GM12878 (cell line): ENCODE measurements at regions not wholly inside any gene's neighbourhood (a gene's known extent, or its start where the extent isn't known, plus 50 kb on each side); places are given as distances from the start of the nearest gene placed in this dataset.

Experiments
- ATAC-seq: fragments of 200-7000 bp; cut with Tn5 transposase; 3 replicates; pipeline ENCODE4 v1.9.1; 2020; ENCODE audit warnings: mild to moderate bottlenecking, moderate library complexity
- BruUV-seq: library from RNA; stranded (reverse); fragments of 400-500 nt; replicated peaks from 2 replicates; lab custom pipeline; 2021; lab: Mats Ljungman, UMichigan
- CTCF ChIA-PET: fragments of 300-600 bp; sonication (Branson Sonifier 250); formaldehyde crosslinking; extraction: SDS; loops from one replicate; lab custom pipeline; 2021; ENCODE audit warnings: inconsistent platforms; lab: Yijun Ruan, JAX
- POLR2A ChIA-PET: fragments of 350-600 bp; formaldehyde crosslinking; extraction: SDS; loops from one replicate; lab custom pipeline; 2021; ENCODE audit warnings: inconsistent platforms; lab: Charles Lee
- RAD21 ChIA-PET: fragments of 300-600 bp; sonication (Branson Sonifier 250); formaldehyde crosslinking; loops from one replicate; lab custom pipeline; 2023; ENCODE audit warnings: antibody characterized with exemption; ENCODE audit not compliant: unreplicated experiment; lab: Charles Lee
- SMC1A ChIA-PET: fragments of 300-600 bp; sonication (Branson Sonifier 250); formaldehyde crosslinking; loops from one replicate; lab custom pipeline; 2023; ENCODE audit not compliant: unreplicated experiment, uncharacterized antibody; lab: Charles Lee
- DNase-seq: peaks from one replicate; pipeline ENCODE4 v3.0.0-alpha.2; 2011; ENCODE audit warnings: low read depth, low spot score
- FAIRE-seq: peaks from 3 replicates; lab custom pipeline; 2011; peaks lifted over from hg19 to GRCh38; lab: Jason Lieb, UNC
- H2AFZ ChIP-seq: 2 replicates; pipeline ENCODE4 v1.6.0; 2011; ENCODE audit warnings: low read depth, low read length, control low read depth; ENCODE audit not compliant: control insufficient read depth
- H3K27ac ChIP-seq: 2 replicates; pipeline ENCODE4 v1.5.1; 2011; ENCODE audit warnings: control low read depth; ENCODE audit not compliant: control insufficient read depth, insufficient read depth
- H3K27me3 ChIP-seq, 2 experiments: replicated peaks in 1 of 2; 2 replicates each; pipeline versions ENCODE4 v1.6.0 to v1.6.1; 2011; ENCODE audit warnings: low read length in 1 of 2; ENCODE audit not compliant: control insufficient read depth in 2 of 2, insufficient read depth in 2 of 2
- H3K36me3 ChIP-seq, 2 experiments: 2 replicates each; pipeline ENCODE4 v1.5.1; 2011; ENCODE audit warnings: low read length in 1 of 2; ENCODE audit not compliant: control insufficient read depth in 2 of 2, insufficient read depth in 2 of 2
- H3K4me1 ChIP-seq: 2 replicates; pipeline ENCODE4 v1.6.1; 2011; ENCODE audit warnings: mild to moderate bottlenecking, low read length, moderate library complexity, mixed read lengths; ENCODE audit not compliant: control insufficient read depth, insufficient read depth
- H3K4me2 ChIP-seq: 2 replicates; pipeline ENCODE4 v1.6.0; 2011; ENCODE audit warnings: control low read depth; ENCODE audit not compliant: control insufficient read depth, insufficient read depth
- H3K4me3 ChIP-seq: fragments of 200-600 bp; sonication (generic); 2 replicates; pipeline ENCODE4 v1.5.1; 2016
- H3K79me2 ChIP-seq: 2 replicates; pipeline ENCODE4 v1.6.0; 2011; ENCODE audit warnings: low read length; ENCODE audit not compliant: control insufficient read depth, insufficient read depth
- H3K9ac ChIP-seq: 2 replicates; pipeline ENCODE4 v1.8.0; 2011; ENCODE audit warnings: low read length, control low read depth, mixed read lengths; ENCODE audit not compliant: control insufficient read depth, insufficient read depth
- H3K9me3 ChIP-seq: replicated peaks from 3 replicates; pipeline ENCODE4 v1.5.1; 2011; ENCODE audit warnings: mild to moderate bottlenecking, low read length; ENCODE audit not compliant: control insufficient read depth, insufficient read depth
- H4K20me1 ChIP-seq: 2 replicates; pipeline ENCODE4 v1.6.0; 2011; ENCODE audit not compliant: control insufficient read depth, insufficient read depth
- CREM ChIP-seq: IDR thresholded peaks from 2 replicates; pipeline ENCODE4 v1.6.1; 2014; ENCODE audit warnings: antibody characterized with exemption, low read depth
- EED ChIP-seq: sonication (generic); IDR thresholded peaks from 2 replicates; pipeline ENCODE4 v1.6.1; 2016; ENCODE audit warnings: antibody characterized with exemption, low read depth
- ELK1 ChIP-seq: IDR thresholded peaks from 2 replicates; pipeline ENCODE4 v1.6.1; 2012; ENCODE audit warnings: low read depth, low read length, improper control_type of control experiment
- ESRRA ChIP-seq: IDR thresholded peaks from 2 replicates; pipeline ENCODE4 v1.6.1; 2012; ENCODE audit warnings: mild to moderate bottlenecking, low read length, improper control_type of control experiment
- EZH2 ChIP-seq: IDR thresholded peaks from 2 replicates; pipeline ENCODE4 v1.6.1; 2012; ENCODE audit warnings: low read depth, mild to moderate bottlenecking, control low read depth, inconsistent platforms, low read length, borderline replicate concordance; ENCODE audit not compliant: control insufficient read depth
- IRF4 ChIP-seq: IDR thresholded peaks from 2 replicates; pipeline ENCODE4 v1.6.1; 2011; ENCODE audit warnings: low read depth, low read length
- MEF2B ChIP-seq: fragments of 450-650 bp; IDR thresholded peaks from 2 replicates; pipeline ENCODE4 v1.6.1; 2018; ENCODE audit warnings: mild to moderate bottlenecking, moderate library complexity; ENCODE audit not compliant: partially characterized antibody, poor library complexity, severe bottlenecking
- NKRF ChIP-seq: fragments of 450-650 bp; conservative IDR thresholded peaks from 2 replicates; pipeline ENCODE4 v1.6.1; 2017; ENCODE audit warnings: mild to moderate bottlenecking, moderate library complexity
- NR2C1 ChIP-seq: fragments of 450-650 bp; IDR thresholded peaks from 2 replicates; pipeline ENCODE4 v1.6.1; 2017; ENCODE audit warnings: antibody characterized with exemption, mild to moderate bottlenecking, moderate library complexity
- RAD51 ChIP-seq: fragments of 450-650 bp; IDR thresholded peaks from 2 replicates; pipeline ENCODE4 v1.6.1; 2016; ENCODE audit warnings: moderate library complexity, mild to moderate bottlenecking, inconsistent platforms
- SIN3A ChIP-seq: IDR thresholded peaks from 2 replicates; pipeline ENCODE4 v1.6.1; 2012; ENCODE audit warnings: low read depth, low read length, improper control_type of control experiment
- STAT3 ChIP-seq: IDR thresholded peaks from 2 replicates; pipeline ENCODE4 v1.6.1; 2011; ENCODE audit warnings: low read depth, low read length, improper control_type of control experiment
- TAF1 ChIP-seq: IDR thresholded peaks from 2 replicates; pipeline ENCODE4 v1.6.1; 2011; ENCODE audit warnings: mild to moderate bottlenecking, low read depth, low read length, borderline replicate concordance
- USF2 ChIP-seq: IDR thresholded peaks from 2 replicates; pipeline ENCODE4 v1.6.1; 2011; ENCODE audit warnings: low read depth, low read length, improper control_type of control experiment, borderline replicate concordance
- ZBTB33 ChIP-seq: fragments of 450-650 bp; IDR thresholded peaks from 2 replicates; pipeline ENCODE4 v1.6.1; 2017; ENCODE audit warnings: mild to moderate bottlenecking
- ZBTB4 ChIP-seq: fragments of 450-650 bp; formaldehyde crosslinking; IDR thresholded peaks from 2 replicates; pipeline ENCODE4 v1.4.0; 2022; ENCODE audit warnings: mild to moderate bottlenecking, moderate library complexity
- ZZZ3 ChIP-seq: IDR thresholded peaks from 2 replicates; pipeline ENCODE4 v1.6.1; 2011; ENCODE audit warnings: low read depth; ENCODE audit not compliant: control insufficient read depth, insufficient read length
- WGBS: methylation state at CpG from one replicate; pipeline ENCODE4 v1.1.6; 2016; ENCODE audit warnings: low lambda C conversion rate; ENCODE audit not compliant: insufficient replicate concordance, insufficient coverage; ENCODE audit errors: missing lambda C conversion rate; 5-methylcytosine and 5-hydroxymethylcytosine counted together
- in situ Hi-C: fragments of 300-500 bp; cut with MboI; formaldehyde crosslinking; loops from 9 replicates; pipeline ENCODE4 v1.14.3; 2018; ENCODE audit warnings: mixed read lengths
- intact Hi-C: fragments of 100-400 bp; cut with micrococcal nuclease; formaldehyde crosslinking; loops from one replicate; pipeline ENCODE4 v1.14.2; 2022; ENCODE audit not compliant: unreplicated experiment

GRCh38 chr16:6510261-6510660 is 822.4 kb upstream of the RBFOX1 start:
- Histone ChIP-seq H3K27ac (no peak overlapping the region), H2AFZ (no peak overlapping the region), H3K9ac (no peak overlapping the region), H3K4me1 (no peaks in the 10 kb centered on the region), H3K79me2 (no peaks in the 10 kb centered on the region), H3K27me3 (no peaks in the 10 kb centered on the region), H3K4me2 (no peak overlapping the region), H4K20me1 (no peaks in the 10 kb centered on the region), H3K4me3 (no peak overlapping the region), H3K36me3 (no peaks in the 10 kb centered on the region), H3K9me3 (no peaks in the 10 kb centered on the region)
- ChIA-PET POLR2A (no interaction called here), CTCF (no interaction called here), RAD21 (no interaction called here), SMC1A (no interaction called here)
- BruUV-seq, result no TSS peak
- FAIRE-seq (no peak), ATAC-seq (no peak), DNase-seq (no peak)
- intact Hi-C loops, result no loop called here
- WGBS, result 52% methylated on average over 7 of the region's 7 CpGs
- in situ Hi-C loops, result no loop called here
- TF ChIP-seq EED (no peak), EZH2 (no peak), STAT3 (no peak), ELK1 (no peak), ESRRA (no peak), ZBTB33 (no peak), USF2 (no peak), NKRF (no peak), TAF1 (no peak), RAD51 (no peak), MEF2B (no peak), SIN3A (no peak), ZBTB4 (CRISPR knock-in tag) (no peak), NR2C1 (no peak), CREM (no peak), IRF4 (no peak), ZZZ3 (no peak)
